GM12891 (cell line): ENCODE measurements at regions not wholly inside any gene's neighbourhood (a gene's known extent, or its start where the extent isn't known, plus 50 kb on each side); places are given as distances from the start of the nearest gene placed in this dataset.
A peak's percentile ranks its signal among the peaks of the same experiment; 100 is the strongest.

ENCODE experiments used
- DNase-seq: peaks from one replicate; pipeline ENCODE4 v3.0.0; 2011; ENCODE audit warnings: low spot score; ENCODE audit not compliant: insufficient read length
- FAIRE-seq: peaks from 2 replicates; lab custom pipeline; 2011; peaks lifted over from hg19 to GRCh38; lab: Jason Lieb, UNC
- PAX5 ChIP-seq: IDR thresholded peaks from 2 replicates; pipeline ENCODE4 v1.6.1; 2011; ENCODE audit warnings: low read length, moderate library complexity, mild to moderate bottlenecking; ENCODE audit not compliant: insufficient read depth, severe bottlenecking
- POLR2A ChIP-seq: IDR thresholded peaks from 2 replicates; pipeline ENCODE4 v1.6.1; 2011; ENCODE audit warnings: low read depth, low read length, control low read depth
- POLR2AphosphoS5 ChIP-seq: IDR thresholded peaks from 2 replicates; pipeline ENCODE4 v1.6.1; 2011; ENCODE audit warnings: low read depth, low read length, control low read depth
- POU2F2 ChIP-seq: IDR thresholded peaks from 2 replicates; pipeline ENCODE4 v1.6.1; 2011; ENCODE audit warnings: low read depth, mild to moderate bottlenecking, control low read depth, low read length, moderate library complexity
- SPI1 ChIP-seq: IDR thresholded peaks from 2 replicates; pipeline ENCODE4 v1.6.1; 2011; ENCODE audit warnings: low read depth, low read length, control low read depth
- TAF1 ChIP-seq: IDR thresholded peaks from 2 replicates; pipeline ENCODE4 v1.6.1; 2011; ENCODE audit warnings: low read depth, low read length, control low read depth

- FAIRE-seq (no peak), DNase-seq (no peak)
- TF ChIP-seq POU2F2 (no peak), POLR2AphosphoS5 (no peak), SPI1 (no peak), TAF1 (no peak), PAX5 (no peak), POLR2A (no peak)
Measured at GRCh38 chr2:20111311-20112131, 60.1 kb upstream of the LAPTM4A start.

GRCh38 chr2:20110876-20111275, 59.4 kb upstream of the LAPTM4A start:
- DNase-seq (no peak), FAIRE-seq (no peak)
- TF ChIP-seq POLR2AphosphoS5 (no peak), SPI1 (no peak), POLR2A (no peak), POU2F2 (no peak), PAX5 (no peak), TAF1 (no peak)

GRCh38 chr2:20110383-20110782, 59.0 kb upstream of the LAPTM4A start:
- no peak for TF ChIP-seq TAF1
- TF ChIP-seq SPI1 = no peak
- no peak for TF ChIP-seq POLR2A
- TF ChIP-seq PAX5 = no peak
- no peak for TF ChIP-seq POU2F2
- DNase-seq (no peak), FAIRE-seq (no peak)

DNA sequence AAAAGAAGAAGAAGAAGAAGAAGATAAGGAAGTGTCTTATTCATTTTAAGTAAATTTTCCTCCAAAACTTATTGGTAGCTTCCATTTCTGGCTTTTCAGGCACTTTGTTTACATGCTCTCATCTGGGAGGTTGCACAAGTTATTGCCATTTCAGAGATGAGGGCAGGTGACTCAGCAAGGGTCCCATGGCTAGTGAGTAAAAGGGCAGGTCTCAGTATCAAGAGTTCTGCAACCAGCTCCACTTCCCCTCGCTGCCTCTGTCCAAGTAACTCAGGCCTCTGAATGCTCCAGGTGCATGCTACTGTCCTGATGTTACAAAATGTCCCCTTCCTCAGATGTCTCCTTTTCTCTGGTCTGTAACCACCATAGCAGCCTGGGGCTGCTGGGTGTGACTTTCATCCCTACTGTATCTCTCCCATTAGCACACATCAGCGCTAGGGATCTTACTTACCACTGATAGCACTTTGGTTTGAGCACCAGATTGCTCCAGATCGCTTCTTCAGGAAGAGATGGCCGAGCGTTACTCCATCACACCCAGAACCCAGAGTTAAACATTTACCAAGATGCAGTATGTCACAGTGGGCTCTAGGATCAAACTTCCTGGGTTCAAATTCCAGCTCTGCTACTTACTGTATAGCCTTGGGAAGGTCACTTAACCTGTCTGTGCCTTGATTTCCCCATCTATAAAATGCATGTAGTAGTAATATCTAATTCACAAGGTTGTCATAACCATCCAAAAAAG, 57.4 kb upstream of the LAPTM4A start:
- TF ChIP-seq PAX5 (no peak), POU2F2 (no peak), POLR2AphosphoS5 (no peak), SPI1 (no peak), TAF1 (no peak)
- DNase-seq (no peak), FAIRE-seq (no peak)

DNA sequence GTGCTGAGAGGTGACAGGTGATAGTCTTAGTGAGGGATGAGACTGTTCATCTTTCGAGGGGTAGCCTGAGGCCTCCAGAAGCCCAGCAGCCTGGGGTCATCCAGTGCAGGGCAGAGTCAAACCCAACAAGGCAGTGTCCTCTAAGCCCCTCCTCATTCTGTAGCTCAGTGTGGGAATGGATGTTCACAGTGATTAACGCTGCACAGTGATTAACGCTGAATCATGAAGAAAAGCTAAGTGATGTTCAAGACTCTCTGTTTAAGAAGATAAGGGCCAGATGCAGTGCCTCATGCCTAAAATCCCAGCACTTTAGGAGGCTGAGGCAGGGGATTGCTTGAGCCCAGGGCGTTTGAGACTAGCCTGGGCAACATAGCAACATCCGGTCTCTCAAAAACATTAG, 56.3 kb upstream of the LAPTM4A start:
- FAIRE-seq = no peak
- DNase-seq = no peak
- TF ChIP-seq POLR2AphosphoS5 (no peak), POU2F2 (no peak), PAX5 (no peak), TAF1 (no peak), POLR2A (no peak), SPI1 (no peak)

DNA sequence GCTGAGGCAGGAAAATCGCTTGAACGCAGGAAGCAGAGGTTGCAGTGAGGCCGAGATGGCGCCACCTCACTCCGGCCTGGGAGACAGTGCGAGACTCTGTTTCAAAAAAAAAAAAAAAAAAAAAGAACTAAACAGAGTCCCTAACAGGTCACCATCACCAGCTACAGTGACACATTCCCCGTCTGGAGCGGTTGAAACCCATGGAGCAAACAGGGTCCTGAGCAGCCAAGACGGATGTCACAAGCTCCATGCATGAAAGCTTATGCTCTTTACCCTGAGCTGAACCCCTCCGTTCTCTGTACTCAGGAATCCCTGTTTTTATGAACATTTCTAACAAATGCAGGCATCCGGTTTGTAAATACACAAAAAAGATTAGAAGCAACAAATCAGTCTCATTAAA, 55.9 kb upstream of the LAPTM4A start:
- no peak for DNase-seq
- no peak for TF ChIP-seq POLR2AphosphoS5
- no peak for TF ChIP-seq POU2F2
- TF ChIP-seq PAX5 = no peak
- TF ChIP-seq SPI1 = no peak
- TF ChIP-seq POLR2A = no peak
- FAIRE-seq = no peak

DNA sequence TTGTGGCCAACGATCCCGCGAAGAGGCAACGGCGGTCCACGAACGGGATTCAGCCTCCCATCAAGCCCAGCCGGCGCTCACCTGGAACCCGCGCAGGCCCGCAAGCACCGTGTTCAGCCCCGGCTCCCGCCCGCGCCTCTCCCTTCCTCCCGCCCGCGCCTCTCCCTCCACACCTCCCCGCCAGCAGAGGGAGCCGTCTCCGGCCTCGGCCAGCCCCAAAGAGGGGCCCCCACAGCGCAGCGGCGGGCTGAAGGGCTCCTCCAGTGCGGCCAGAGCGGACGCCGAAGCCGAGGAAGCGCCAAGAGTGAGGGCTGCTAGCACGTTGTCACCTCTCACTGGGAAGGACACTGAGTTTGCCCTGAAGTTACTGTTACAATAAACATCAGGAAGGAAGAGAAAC, 55.3 kb upstream of the LAPTM4A start:
- FAIRE-seq = no peak

GRCh38 chr2:20104900-20105545, 53.6 kb upstream of the LAPTM4A start:
- no peak for DNase-seq
- FAIRE-seq = no peak
- TF ChIP-seq POLR2AphosphoS5 (no peak), SPI1 (peak; percentile 20; the same call in 1 of the 2 replicates), TAF1 (no peak), POLR2A (no peak)

More for the DNA sequence above, 55.3 kb upstream of the LAPTM4A start:
- TF ChIP-seq PAX5 = no peak
- TF ChIP-seq SPI1 = no peak
- no peak for TF ChIP-seq POLR2A
- DNase-seq = no peak

DNA sequence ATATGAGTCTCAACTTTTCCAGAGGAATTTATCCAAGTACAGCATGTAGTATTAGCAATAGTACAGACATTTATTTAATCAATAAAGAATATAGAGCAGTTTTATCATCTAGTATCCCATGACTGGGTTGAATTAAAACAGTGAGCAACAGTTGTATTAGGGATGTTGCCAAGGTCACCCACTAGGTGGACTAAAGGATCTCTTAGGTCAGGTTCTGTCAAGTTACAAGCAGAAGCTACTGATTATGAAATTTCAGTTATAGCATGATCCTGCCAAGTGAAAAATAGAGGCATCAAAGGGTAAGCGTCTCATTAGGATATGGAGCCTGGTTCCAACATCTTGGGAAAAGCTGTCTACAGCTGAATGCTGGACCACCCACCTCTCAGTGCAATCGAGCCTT, 52.1 kb upstream of the LAPTM4A start:
- no peak for TF ChIP-seq PAX5
- TF ChIP-seq TAF1 = no peak
- no peak for TF ChIP-seq POLR2AphosphoS5
- TF ChIP-seq SPI1 = no peak
- no peak for TF ChIP-seq POU2F2
- TF ChIP-seq POLR2A = no peak
- FAIRE-seq (no peak), DNase-seq (no peak)
